HG03175 (cell line): ENCODE measurements at regions not wholly inside any gene's neighbourhood (a gene's known extent, or its start where the extent isn't known, plus 50 kb on each side); places are given as distances from the start of the nearest gene placed in this dataset.
"Not testable (repeated sequence)": the region's sequence is repeated elsewhere in the genome, so short reads cannot be mapped to it uniquely, and the experiment has no call there.

Source experiments
- ATAC-seq: cut with Tn5 transposase; IDR thresholded peaks from one replicate; pipeline ENCODE4 v1.9.1; 2021; ENCODE audit warnings: mild to moderate bottlenecking, moderate library complexity; ENCODE audit not compliant: unreplicated experiment

DNA sequence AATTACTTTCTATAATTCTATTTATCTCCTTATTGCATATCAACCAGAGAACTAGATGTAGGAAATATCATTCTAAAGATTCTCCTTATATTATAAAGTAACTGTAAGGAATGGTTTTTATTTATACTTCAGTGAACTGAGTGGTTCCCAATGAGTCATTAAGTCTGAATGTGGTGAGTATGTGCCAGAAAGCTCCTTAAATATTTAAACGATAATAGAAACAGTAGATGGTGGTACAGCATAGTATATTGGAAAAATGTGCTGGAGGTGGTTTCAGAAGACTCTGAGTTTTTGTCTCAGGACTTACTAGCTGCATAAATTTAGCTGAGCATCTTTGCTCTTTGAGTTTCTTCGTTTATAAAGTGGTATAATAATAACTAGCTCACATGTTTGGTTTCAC is 653.5 kb downstream of the FAM181B start:
- no peak for ATAC-seq

DNA sequence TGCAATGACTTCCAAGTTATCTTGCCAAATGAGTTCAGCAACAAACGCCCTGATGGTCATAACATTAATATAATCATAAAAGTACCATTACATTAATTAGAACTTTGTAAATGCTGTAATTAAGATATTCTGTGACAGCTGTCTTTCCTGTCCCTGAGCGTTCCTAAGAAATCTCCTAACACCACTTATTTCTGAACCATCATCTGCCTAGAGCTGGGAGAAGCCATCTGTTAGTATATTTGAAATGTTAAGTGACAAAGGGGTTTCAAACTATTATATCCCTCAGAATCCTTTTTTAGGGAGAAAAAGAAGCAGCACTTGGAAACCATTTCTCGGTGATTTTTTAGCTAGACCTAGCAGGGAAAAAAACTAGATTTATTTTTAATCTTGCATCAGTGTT is 657.5 kb downstream of the FAM181B start:
- no peak for ATAC-seq

DNA sequence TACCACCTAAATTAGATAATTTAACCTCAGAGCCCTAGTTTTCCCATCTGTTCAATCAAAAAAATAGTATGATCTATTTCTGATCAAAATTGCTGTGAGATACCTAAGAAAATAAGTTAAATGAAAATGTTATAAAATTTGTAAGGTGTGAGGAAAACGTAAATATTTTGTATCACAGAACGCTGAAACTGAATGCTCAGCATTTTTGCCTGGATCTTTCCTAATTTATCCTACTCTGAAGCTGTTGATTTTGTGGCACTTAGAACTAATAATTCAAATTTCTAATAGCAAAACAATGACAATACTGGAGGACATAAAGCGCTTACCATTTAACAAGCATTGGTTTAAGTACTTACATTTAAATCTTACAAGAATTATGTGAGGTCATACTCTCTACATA is 674.2 kb downstream of the FAM181B start:
- ATAC-seq = no peak

DNA sequence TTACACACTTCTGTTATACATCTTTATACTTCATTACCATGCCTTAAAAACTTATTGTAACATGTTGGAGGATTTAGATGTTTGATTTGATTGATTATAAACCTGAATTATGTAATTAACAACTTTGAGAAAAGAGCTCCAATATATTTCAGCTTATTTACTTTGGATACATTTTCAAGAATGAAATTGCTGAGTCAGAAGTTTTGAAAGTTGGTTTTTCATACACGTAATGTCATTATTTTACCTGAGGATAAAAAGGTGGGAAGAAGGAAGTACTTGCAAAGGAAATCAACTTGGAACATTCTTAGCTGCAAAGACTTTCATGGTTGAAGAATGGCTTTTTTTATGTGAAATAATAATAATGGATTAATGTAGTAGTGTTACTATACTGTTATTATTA is 677.2 kb downstream of the FAM181B start:
- ATAC-seq = no peak

DNA sequence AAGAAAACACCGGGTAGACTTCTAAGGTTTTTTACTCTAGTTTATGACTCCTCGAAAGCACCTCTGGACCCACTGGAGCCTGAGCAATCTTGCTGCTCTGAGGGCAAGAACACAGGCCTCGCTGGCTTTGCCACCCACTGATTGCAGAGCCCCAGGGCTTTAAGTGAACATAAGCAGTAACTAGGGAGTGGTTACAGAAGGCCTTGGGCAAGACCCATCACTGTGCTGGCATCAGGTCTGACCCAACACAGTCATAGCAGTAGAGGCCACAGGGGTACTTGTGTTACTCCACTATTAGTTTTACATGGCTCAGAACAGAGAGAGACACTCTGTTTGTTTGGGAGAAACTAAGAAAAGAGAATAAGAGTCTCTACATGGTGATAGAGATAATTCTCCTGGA is 684.5 kb downstream of the FAM181B start:
- no peak for ATAC-seq

DNA sequence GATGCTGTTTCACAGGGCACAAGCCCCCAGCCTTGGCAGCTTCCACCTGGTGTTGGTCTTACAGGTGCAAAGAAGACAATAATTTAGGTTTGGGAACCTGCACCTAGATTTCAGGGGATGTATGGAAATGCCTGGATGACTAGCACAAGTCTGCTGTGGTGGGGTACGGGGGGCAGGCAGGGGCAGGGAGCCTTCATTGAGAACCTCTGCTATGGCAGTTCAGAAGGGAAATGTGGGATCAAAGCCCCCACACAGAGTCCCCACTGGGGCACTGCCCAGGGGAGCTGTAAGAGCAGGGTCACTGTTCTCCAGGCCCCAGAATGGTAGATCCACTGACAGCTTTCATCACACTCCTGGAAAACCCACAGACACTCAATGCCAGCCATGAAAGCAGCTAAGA is 686.5 kb downstream of the FAM181B start:
- no peak for ATAC-seq

DNA sequence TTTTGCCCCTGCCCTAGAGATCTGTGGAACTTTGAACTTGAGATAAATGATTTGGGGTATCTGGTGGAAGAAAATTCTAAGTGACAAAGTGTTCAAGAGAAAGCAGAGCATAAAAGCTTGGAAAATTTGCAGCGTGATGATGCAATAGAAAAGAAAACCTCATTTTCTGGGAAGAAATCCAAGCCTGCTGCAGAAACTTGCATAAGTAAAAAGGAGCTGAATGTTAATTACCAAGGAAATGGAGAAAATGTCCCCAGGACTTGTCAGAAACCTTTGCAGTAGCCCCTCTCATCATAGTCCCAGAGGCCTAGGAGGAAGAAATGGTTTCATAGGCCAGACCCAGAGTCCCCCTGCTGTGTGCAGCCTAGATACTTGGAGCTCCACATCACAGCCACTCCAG is 686.9 kb downstream of the FAM181B start:
- ATAC-seq = no peak

DNA sequence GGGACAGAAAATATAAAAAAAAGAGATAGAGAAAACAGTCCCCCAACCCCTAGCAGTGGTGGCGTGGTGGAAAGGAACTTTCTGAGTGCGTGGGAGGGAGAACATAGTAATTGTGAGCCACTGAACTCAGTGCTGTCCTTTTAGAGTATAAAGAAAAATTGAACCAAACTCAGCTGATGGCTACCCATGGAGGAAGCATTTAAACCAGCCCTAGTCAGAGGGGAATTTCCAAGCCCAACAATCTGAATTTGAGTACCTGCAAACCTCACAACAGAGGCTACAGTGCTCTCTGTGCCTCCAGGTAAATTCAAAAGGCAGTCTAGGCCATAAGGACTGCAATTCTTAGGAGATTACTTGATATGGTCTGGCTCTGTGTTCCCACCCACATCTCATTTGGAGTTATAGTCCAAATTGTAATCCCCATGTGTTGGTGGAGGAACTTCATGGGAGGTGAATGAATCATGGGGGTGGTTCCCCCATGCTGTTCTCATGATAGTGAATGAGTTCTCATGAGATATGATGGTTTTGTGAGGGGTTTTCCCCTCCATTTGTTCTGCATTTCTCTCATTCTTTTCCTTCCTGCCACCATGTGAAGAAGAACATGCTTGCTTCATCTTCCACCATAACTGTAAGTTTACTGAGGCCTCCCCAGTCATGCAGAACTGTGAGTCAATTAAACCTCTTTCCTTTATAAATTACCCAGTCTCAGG is 687.8 kb downstream of the FAM181B start:
- ATAC-seq = no peak

DNA sequence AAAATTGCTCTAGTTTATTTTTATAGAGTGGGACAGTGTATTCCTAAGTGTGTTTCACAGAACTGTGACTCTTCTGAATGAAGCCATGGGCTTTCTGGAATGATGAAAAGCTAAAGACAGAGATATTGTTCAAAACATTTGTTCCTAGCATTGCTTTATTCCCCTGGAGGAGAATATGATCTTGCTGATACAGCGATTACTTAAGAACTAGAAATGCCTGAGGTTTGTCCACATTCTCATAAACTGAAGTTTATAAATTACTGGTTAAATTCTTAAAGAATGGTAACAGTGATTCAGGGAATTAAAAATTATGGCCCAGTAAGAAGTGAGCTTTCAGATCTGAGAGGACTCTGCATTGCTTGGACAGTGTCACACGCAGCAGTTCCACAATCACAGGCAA is 690.3 kb downstream of the FAM181B start:
- ATAC-seq = no peak

DNA sequence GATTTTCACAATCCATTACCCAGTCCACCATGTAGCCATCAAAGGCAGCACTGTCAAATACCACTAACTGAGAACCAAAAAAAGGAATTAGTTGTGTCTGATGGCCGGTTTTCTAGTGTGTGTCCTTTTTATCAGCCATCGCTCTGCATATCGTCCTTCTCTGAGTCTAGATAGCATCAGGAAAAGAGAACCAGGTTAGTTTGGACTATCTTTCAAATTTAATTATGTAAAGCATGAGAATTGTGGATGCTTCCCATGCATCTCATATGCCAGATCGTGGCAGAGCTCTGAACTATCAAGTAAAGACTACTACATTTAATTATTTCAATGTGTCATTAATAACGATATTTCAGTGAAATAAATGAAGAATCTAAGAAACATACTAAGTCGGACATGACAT is 691.9 kb downstream of the FAM181B start:
- no peak for ATAC-seq

DNA sequence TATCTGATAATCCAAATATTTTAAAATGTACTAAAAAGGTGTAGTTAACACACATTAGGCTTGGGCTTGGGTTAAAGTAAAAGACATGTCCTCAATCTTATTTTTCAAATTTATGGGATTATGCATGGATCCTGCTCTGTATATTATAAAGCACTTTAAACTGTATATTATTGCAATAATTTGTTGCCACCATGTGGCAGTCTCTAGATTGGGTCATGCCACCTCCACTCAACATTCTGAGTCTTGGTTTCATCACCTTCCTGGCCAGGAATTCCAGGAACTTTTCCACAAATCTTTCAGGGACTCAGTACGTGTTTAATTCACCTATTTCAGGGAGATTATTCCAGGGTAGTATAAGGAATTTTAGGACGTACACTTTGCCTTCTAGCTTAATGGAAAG is 695.5 kb downstream of the FAM181B start:
- ATAC-seq = no peak

DNA sequence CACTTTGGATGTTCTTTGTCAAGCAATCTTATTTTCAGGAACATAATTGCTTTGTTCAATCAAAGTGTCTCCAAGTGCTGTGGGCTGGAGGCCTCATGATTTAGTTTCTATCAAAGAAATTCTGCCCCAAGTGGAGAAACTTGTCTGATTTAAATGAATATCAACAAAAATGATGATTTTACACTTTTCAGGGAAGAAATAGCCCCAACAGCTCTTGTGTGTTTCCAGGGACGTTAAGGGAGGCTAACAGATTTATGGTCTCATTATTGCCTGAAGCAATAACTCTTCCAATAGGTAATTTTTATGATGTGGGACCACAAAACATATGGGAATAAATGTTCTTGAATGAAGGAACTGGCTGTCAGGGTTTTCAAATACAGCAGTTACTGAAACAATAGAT is 699.1 kb downstream of the FAM181B start:
- ATAC-seq = no peak

DNA sequence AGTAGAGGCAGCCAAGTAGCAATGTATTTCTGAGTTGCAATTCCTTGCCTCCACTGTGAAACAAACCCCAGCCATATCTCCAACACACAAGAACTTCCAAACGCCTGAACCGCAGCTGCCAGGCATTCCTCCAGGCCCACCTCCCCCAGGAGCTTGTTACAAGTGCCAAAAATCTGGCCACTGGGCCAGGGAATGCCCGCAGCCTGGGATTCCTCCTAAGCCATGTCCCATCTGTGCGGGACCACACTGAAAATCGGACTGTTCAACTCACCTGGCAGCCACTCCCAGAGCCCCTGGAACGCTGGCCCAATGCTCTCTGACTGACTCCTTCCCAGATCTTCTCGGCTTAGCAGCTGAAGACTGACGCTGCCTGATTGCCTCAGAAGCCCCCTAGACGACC is 706.3 kb downstream of the FAM181B start:
- ATAC-seq = not testable (repeated sequence)

DNA sequence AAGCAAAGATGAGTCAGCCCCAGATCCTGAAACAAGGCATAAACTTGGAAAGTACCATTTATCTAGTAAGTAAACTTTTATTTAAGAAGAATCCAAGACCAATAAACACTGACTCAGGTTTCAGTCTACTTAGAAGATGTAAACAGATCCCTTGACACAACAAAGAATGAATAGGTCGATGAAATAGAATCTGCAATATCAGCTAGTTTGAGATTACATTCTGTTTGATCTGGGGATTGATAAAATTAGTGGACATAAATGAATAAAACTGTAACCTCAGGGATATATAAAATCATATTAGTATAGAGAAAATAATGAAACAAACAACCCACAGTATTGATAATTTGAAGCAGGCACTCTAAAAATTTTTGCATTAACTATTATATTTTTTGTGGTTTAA is 708.9 kb downstream of the FAM181B start:
- ATAC-seq = no peak

DNA sequence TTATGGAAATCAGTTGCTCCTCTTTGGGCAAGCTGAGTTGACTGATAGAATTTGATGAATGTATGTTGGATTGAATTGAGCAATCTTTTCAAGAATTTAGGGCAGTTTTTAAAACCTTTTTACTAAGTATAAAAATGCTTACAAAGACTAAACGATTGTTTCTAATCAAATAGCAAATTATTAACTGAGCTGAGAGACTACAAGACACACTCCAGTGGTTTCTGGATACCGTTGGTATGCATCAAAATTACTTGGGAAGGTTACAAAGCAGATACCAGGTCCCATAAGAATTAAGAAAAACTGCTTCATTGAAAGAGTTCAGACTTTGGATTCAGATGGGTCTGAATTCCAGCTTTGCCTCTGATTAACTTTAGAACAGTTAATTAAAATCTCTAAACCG is 721.4 kb downstream of the FAM181B start:
- ATAC-seq = no peak

DNA sequence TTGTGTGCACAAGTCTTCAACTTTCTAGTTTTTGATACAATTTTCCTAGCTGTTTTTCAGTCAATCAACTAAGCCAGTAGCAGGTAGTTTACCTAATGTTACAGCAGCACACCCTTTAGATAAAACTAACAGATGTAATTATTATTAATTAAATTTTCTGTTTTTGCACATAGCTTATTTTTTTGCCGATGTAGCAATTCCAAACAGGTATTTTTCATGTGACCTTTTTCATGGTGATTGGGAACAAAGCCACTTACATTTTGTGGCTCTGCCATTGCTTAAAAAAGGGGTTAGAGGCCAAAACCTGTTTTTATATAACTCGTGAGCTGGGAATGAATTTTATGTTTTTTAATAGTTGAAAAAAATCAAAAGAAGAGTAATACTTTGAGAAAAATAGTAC is 724.5 kb downstream of the FAM181B start:
- ATAC-seq = no peak

DNA sequence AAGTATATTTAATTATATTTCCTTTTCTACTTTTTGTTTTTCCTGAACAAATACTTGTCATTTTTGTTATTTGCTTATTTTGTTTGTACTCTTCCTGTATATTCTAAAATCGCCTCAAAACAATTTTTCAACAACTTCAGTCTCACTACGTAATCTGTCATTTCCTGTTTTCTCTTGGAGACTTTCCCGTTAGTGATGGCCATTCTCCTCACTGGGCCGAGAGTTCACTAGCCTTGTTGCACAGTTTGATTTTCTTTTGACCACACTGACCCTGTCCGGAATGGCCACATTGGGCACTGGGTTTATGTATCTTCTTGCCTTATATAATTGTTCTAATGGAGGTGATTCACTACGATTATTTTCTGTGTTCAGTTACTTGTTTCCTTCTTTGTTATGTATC is 726.1 kb downstream of the FAM181B start:
- no peak for ATAC-seq

DNA sequence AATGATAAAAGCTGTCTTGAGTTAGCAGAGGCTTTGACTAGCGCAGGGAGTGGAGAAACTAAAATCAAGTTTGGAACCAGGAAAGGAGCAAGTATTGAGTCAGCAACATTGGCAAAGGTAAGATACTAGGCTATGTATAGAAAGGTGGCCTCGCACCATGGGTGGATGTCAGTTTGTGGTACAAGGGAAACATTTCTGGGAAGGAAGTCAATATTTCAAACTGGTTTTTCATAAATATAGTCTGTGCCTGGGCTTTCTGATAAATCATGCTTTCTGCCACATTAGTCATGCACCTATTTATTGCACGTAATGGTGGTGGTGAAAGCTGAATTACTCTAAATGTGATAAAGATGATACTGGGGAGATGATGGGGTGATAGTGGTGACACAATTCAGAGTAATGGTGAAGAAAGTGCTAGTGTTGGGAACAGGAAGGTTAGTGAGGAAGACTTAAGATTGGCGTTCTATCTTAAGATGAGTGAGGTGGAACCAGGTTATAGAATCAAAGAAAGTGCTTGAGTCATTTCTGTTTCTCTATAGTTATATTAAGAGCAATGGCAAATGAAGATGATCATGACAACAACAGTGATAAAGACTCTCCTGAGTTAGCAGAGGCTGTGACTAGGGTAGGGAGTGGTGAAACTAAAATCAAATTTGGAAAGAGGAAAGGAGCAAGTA is 729.0 kb downstream of the FAM181B start:
- no peak for ATAC-seq

DNA sequence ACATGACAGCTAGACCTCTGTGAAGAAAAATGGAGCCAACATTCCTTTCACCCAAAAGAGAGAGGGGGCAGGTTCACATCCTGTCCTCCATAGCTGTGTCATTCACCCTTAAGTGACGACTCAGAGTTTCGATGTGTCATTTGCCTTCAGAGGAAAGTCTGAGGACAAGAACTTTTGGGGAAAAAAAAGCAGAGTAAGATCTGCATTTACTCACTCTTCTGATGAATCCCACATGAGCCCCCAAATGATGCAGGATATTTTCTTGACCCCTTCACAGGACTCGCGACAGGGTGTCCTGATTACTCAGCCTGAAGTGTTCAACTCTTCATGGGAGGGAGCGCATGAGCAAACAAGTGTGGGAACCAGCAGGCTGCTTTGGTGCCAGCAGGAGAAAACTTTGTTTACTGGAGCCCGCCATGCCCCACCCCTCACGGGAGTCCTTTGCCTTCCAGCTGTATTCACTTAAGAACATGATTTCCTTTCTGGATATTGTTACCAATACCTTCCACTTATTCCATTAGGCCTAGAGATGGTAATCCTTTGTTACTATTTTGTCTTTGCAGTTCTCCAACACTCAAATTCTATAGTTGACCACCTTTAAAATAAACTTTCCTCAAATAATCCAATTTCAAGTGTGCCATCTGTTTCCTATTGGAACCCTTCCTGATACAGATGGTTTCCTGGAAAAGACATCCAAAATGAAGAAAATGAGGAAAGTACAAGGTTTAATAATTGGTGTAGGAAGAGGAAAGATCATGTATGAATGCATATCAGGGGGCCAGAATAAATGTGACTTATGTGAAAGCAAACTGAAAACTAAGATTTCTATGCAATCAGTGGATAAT is 729.8 kb downstream of the FAM181B start:
- ATAC-seq = no peak

DNA sequence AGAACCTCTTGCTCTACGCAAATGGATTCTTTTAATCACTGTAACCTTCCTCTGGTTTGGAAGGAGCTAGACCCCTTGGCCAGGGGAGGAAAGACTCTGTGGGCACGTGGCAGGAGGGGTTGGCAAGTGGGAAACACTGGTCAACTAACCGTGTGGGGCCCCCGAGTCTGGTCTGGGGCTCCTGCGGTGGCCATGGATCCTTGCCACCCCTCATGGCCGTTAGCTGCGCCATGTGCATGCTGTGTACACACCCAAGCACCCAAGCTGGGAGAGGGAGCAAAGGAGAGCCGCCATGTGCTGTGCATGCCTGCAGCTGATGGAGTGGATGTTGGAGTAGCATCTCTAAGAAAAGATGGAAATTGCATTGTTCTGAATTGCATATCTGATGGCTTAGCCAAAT is 730.6 kb downstream of the FAM181B start:
- ATAC-seq = no peak

DNA sequence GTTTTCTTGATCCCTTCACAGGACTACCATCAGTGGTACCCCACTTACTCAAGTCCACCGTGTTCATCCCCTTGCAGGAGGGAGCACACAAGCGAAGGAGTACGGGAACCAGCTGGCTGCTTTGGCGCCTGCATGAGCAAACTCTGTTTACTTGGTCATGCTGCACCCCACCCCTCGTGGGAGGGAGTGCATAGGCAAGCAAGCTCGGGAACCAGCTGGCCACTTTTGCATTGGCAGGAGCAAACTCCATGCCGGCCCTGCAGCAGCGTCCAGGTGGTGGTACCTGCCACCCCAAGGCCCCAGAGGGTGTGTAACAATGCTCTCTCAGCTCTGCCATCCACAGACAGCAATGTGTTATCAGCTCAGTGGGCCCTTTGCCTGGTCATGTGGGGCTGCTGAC is 737.8 kb downstream of the FAM181B start:
- ATAC-seq = no peak

DNA sequence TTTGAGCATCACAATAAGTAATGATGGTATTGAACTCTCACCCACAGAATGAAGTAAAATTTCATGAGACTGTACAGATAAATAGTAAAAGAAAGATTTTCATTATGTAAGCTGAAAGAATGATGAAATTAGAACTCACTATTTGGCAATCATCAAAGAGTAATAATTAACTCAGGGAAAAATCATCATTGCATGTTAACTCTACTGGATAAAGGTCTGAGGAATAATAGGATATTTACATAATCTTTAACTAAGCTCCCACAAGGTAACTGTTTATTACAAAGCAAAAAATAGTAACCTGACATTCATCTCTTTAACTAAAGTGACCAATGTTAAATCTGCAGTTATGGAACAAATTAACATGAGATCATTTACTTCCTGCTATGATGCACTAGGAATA is 739.9 kb downstream of the FAM181B start:
- ATAC-seq = no peak
